NOMO-1 treated with DMSO at 0.1 percent for 48 hours (cell line): ENCODE measurements at regions not wholly inside any gene's neighbourhood (a gene's known extent, or its start where the extent isn't known, plus 50 kb on each side); places are given as distances from the start of the nearest gene placed in this dataset.

Source experiments
- DNase-seq: peaks from one replicate; lab custom pipeline; 2025; ENCODE audit not compliant: unreplicated experiment; lab: John Stamatoyannopoulos, UW

DNA sequence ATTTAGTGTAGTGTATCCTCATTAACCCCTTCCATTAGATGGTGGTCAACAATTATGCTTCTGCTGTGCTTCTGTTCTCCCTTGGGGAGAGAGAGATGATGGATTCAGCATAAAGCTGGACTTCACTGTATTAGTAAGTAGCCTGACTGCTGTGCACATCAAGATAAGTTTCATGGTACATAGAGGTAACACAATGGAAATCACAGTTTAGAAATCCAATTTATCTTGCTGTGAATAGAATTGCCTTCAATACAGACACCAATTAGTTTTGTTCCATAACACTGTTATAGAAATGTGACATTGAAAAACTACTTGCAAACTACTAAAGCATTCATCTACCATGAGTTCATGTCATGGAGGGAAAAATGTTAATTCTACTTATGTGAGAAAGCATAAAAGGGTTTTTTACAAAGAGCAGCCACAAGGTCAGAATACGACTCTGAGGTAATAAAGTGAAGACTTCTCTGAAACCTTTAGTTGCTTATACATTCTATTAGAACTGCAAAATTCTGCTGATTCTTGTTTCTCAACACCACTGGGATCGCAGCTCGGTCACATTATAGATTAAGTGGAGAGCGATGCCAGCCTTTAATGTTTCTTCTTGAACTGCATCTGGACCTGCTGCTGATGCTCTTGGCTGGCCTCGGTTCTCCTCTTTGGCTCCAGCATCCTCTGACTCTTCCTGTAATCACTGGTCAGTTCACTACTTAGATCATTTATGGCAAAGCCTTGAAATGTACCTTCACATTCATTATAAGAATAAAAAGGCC lies 190.8 kb downstream of the ATP23 start:
- no peak for DNase-seq

DNA sequence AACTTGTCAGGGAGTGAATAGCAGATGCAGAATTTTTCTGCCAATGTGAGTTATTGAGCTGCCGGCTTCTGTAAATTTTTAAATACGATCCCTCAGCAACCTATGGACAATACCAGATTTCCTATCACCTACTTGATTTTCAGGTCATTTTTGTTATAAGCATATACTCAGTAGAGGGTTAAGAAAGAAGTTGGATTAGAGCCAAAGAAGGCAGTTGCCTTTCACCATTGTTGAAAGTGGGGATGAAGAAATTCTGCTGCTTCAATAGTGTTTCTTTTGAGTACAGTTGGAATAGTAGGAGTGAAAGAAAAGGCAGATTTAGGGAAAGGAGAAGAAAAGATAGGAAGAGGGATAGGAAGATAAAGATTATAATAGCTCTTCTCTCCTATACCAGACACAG lies 197.1 kb downstream of the ATP23 start:
- DNase-seq, result no peak

GRCh38 chr12:58139894-58140293 lies 198.5 kb downstream of the ATP23 start:
- DNase-seq, result no peak

GRCh38 chr12:58140395-58140794 lies 199.0 kb downstream of the ATP23 start:
- no peak for DNase-seq

GRCh38 chr12:58142991-58143390 lies 201.6 kb downstream of the ATP23 start:
- DNase-seq, result no peak

DNA sequence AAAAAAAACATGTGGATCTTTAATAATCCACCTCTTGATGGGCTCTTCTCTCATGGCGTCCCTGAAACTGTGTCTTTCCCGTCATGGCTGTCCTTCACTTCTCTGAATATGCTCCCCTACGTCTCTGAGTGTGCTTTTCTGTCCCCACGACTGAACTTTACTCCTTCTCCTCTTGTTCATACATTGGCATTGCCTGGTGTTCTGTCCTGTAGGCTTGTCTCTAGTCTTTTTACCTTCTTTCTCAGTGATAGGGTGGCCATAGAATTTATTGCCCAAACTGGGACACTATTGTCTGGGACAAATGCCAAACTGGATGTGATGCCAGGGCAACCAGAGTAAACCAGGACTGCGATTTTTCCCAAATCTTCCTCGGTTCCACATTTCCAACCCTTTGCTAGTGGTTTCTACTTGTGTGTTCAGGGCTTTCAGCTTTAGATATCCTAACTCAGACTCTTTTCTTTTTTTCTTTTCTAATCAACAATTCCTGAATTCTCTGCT lies 202.2 kb downstream of the ATP23 start:
- no peak for DNase-seq

GRCh38 chr12:58148405-58148804 lies 207.0 kb downstream of the ATP23 start:
- no peak for DNase-seq

- no peak for DNase-seq
These were observed 207.6 kb downstream of the ATP23 start for GRCh38 chr12:58148976-58149375.

DNA sequence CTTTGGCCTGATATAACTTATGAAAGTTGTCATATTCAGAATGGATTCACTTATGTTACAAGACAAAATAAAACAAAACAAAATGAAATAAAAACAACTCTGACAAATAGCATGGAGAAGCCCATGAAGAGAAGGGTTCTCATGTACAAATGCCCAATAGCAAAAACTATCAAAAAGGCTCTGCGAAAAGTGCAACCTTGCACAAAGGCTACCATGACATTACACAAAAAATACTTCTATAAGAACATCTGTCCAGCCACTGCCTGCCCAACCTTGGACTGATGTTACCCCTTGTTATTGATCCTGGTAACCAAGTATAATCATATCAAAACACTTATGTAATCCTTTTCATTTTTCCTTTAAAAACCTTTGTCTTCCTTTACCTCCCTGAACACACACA lies 213.0 kb downstream of the ATP23 start:
- no peak for DNase-seq

- no peak for DNase-seq
These were observed 215.3 kb downstream of the ATP23 start for GRCh38 chr12:58156697-58157096.

- DNase-seq, result no peak
These were observed 218.6 kb downstream of the ATP23 start for GRCh38 chr12:58159941-58160340.

DNA sequence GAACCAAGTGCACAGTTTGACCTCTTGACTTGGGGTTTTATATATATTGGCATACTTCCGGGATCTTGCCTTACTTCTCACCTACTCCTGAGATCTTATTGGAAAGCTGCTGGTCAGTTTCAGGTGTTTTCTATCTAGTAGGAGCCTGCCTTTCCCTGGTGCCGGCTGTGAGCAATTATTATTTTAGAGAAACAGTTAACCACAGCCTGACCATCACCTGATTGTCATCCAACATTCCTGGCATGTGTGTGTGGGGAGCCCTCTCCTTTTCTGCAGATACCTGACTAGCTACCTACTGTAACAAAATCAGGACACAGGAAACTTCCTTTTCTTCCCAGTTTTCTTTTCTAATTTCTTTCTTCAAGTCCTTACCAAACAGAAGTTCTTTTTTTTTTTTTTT lies 220.4 kb downstream of the ATP23 start:
- DNase-seq, result no peak

- no peak for DNase-seq
These were observed 221.7 kb downstream of the ATP23 start for GRCh38 chr12:58163021-58163420.

GRCh38 chr12:58166643-58167042 lies 225.3 kb downstream of the ATP23 start:
- no peak for DNase-seq

DNA sequence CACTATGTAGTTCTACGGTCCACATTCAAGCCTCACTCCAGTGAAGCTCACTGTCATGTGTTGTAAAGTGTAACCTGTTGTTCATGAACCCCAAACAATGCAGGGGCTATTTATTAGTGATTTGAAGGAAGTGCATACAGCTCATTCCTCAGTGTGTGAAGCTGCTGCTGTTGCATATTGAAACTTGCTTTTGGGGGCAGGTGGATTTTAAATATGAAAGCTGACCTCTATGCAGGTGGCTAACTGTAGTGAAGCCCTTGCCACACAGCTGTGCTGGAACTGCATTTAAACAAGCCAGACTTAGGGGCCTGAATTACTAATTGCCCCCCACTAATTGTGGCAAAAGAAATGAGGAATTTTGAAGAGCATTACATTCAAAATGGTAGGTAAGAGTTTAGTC lies 226.3 kb downstream of the ATP23 start:
- DNase-seq, result no peak

DNA sequence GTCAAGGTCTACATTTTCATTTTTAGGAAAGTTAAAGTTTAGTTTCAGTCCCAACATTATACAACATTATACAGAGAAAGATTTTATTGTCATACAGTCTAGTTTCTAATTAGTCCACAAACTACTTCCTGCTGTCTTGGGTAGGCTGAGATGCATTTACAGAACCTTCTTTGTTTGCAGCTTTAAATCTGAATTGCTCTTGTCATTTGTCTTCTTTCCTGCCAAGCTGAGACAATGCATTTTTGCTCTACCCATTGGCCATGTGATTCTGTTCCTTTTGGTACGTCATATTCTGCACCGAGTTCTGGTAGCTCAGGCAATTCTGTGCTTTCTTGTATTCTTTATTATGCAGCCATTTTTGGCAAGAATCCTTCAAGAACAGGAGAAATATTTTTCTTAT lies 228.5 kb downstream of the ATP23 start:
- no peak for DNase-seq

DNA sequence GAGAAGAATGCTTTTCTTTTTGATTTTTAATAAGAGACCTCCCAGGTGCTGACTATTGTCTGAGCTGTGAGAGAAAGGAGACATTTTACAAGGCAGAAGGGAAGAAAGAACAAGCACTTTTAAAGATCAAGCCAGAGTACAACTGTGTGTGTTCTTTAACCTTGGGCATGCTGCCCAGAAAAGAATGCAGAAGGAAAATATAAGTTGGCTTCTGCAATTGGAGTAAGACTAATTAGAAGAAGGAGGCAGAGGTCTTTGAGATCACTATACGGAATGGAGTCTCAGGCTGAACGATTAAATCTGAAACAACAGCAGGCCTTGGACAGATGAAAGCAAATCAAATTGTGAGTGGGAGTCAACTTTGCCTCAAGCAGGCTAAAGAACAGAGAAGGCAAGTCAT lies 230.5 kb downstream of the ATP23 start:
- no peak for DNase-seq

GRCh38 chr12:58172433-58173073 lies 231.2 kb downstream of the ATP23 start:
- DNase-seq, result no peak

- no peak for DNase-seq
These were observed 232.9 kb downstream of the ATP23 start for GRCh38 chr12:58174316-58174715.

DNA sequence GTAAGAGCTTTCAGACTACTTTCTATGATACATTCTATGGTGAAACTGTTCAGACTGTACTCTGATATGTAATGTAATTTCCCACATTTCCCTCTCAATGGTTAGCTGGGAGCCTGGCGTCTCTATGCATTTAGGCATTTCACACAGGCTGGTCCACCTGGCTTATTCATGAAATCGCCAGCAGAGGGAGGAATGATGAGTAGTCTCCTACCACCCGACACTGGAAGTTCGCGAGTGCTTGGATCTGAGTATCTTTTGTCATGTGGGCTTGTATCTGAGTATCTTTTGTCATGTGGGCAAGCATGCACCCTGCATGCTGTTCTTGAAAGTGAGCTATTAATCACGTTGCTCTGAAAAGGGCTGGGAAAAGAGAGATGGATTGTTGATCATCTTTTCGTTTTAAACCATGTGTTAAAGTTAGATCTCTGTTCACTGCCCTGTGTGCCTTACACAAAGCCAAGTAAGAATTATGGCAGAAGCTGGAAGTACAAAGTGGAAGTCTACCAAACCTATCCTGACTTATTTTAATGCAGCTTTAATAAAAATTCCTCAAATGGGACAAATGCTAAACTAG lies 235.0 kb downstream of the ATP23 start:
- no peak for DNase-seq

- DNase-seq, result no peak
These were observed 236.0 kb downstream of the ATP23 start for GRCh38 chr12:58177366-58177765.

DNA sequence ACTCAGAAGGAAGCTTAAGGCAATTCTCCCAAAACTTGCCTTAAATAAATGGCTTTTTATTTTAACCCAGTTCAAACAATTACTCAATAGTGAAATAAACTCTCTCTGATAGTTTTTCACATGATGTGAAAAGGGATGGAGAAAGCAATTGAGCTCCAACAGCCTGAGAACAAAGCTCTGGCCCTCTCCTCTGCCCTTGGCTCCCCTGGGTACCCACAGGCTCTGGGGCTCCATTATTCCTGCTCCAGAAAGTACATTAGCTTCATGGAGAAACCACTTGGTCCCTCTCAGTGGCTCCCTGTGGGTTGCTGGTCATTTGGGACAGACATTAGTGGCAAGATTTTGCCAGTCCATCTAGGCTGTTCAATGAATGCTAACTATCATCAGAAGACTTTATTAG lies 242.8 kb downstream of the ATP23 start:
- no peak for DNase-seq
